ENCODE measurements at regions not wholly inside any gene's neighbourhood (a gene's known extent, or its start where the extent isn't known, plus 50 kb on each side); places are given as distances from the start of the nearest gene placed in this dataset.

DNA sequence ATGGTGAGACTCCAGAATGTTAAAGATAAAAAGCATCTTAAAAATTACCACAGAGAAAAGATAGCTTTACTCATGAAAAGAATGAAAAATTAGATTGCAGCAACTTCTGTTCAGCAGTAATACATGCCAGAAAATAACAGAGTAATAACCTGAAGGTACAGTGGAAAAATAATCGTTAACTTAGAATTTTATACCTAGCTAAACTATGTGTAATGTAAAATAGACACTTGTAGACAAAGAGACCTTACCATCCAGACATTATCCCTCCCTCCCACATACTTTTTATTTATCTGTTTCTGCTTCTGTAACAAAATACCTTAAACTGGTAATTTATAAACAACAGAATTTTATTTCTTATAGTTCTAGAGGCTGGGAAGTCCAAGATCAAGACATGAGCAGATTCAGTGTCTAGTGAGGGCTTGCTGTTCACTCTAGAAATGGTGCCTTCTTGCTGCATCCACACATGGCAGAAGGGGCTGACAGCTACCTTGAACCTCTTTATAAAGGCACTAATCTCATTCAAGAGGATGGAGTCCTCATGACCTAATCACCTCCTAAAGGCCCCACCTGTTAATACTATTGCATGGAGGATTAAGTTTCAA, 90.7 kb downstream of the COL6A6 start:
- TF ChIP-seq, protein P1, sequence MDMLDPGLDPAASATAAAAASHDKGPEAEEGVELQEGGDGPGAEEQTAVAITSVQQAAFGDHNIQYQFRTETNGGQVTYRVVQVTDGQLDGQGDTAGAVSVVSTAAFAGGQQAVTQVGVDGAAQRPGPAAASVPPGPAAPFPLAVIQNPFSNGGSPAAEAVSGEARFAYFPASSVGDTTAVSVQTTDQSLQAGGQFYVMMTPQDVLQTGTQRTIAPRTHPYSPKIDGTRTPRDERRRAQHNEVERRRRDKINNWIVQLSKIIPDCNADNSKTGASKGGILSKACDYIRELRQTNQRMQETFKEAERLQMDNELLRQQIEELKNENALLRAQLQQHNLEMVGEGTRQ (IDR thresholded peaks at IDR 0.05; ENCODE audit: low read length), result no peak
- TF ChIP-seq, protein P2, sequence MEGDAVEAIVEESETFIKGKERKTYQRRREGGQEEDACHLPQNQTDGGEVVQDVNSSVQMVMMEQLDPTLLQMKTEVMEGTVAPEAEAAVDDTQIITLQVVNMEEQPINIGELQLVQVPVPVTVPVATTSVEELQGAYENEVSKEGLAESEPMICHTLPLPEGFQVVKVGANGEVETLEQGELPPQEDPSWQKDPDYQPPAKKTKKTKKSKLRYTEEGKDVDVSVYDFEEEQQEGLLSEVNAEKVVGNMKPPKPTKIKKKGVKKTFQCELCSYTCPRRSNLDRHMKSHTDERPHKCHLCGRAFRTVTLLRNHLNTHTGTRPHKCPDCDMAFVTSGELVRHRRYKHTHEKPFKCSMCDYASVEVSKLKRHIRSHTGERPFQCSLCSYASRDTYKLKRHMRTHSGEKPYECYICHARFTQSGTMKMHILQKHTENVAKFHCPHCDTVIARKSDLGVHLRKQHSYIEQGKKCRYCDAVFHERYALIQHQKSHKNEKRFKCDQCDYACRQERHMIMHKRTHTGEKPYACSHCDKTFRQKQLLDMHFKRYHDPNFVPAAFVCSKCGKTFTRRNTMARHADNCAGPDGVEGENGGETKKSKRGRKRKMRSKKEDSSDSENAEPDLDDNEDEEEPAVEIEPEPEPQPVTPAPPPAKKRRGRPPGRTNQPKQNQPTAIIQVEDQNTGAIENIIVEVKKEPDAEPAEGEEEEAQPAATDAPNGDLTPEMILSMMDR (IDR thresholded peaks at IDR 0.05; ENCODE audit: control extremely low read depth in 1 of 3, insufficient read depth in 1 of 3, low read depth in 1 of 3, low read length in 3 of 3), result no peak
- no peak for TF ChIP-seq CHD2 (IDR thresholded peaks at IDR 0.05; ENCODE audit: low read length)
- no peak for TF ChIP-seq SRF (IDR thresholded peaks at IDR 0.05; ENCODE audit: low read depth, low read length)
- no peak for TF ChIP-seq SUZ12 (IDR thresholded peaks at IDR 0.05; ENCODE audit: low read length)
- TF ChIP-seq POLR2AphosphoS5 (IDR thresholded peaks at IDR 0.05; ENCODE audit: low read depth, low read length), result no peak
- no peak for TF ChIP-seq EP300 (IDR thresholded peaks at IDR 0.05; ENCODE audit: borderline replicate concordance in 1 of 2, low read depth in 2 of 2, low read length in 2 of 2)
- TF ChIP-seq FOSL1 (IDR thresholded peaks at IDR 0.05; ENCODE audit: insufficient read depth, low read depth, low read length), result no peak
- no peak for TF ChIP-seq TBP (IDR thresholded peaks at IDR 0.05; ENCODE audit: low read depth, low read length)
- TF ChIP-seq POLR2A (IDR thresholded peaks at IDR 0.05; ENCODE audit: control extremely low read depth in 1 of 2, low read depth in 2 of 2, low read length in 2 of 2), result no peak
- no peak for TF ChIP-seq EZH2 (IDR thresholded peaks at IDR 0.05; ENCODE audit: low read depth, low read length, severe bottlenecking)
- TF ChIP-seq BCL11A (IDR thresholded peaks at IDR 0.05; ENCODE audit: low read depth in 2 of 2, low read length in 2 of 2), result no peak
- no peak for TF ChIP-seq NANOG (IDR thresholded peaks at IDR 0.05; ENCODE audit: insufficient read depth, low read depth, low read length, poor library complexity, severe bottlenecking)

Measured in H1 (cell line).